ENCODE measurements at regions not wholly inside any gene's neighbourhood (a gene's known extent, or its start where the extent isn't known, plus 50 kb on each side); places are given as distances from the start of the nearest gene placed in this dataset.
"Not testable (repeated sequence)": the region's sequence is repeated elsewhere in the genome, so short reads cannot be mapped to it uniquely, and the experiment has no call there.

DNA sequence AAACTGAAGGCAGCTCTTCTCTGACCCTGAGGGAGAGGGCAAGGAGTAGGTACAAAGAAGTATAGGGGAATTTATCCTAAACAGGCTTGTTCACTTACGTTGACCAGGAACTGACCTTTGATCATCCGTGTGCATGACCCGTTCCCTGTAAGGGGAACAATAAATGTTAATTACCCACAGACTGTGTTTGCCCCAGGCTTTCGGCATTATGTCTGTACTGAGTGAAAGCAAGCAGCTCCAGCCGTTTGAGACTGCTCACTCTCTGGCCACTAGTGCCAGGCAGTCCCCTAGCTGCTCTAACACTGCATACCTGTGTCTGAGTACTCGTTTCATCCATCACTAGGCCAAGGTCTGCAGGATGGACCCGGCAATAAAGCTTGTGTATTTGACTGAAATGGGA lies 1365.3 kb downstream of the NCAM2 start:
- in situ Hi-C loops (cut with MboI; ENCODE audit: low sequenced_read_pairs), result no loop called here

DNA sequence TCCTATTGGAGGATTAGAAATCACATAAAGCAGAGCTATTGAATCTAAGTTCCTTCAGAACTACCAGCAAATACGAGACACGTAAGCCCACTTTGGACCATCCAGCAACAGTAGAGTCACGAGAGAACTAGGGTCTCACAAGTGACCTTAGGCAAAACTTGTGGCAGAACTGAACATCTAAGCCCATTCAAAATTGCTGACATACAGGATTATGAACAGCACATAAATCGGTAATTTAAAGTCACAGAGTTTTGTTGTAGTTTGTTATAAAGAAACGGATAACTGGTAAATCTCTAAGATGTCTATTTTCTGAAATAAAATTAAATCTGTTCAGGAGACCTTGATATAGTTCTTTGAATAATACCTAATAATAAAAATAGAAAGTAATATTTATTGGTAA lies 1366.0 kb downstream of the NCAM2 start:
- in situ Hi-C loops (cut with MboI; ENCODE audit: low sequenced_read_pairs), result no loop called here

DNA sequence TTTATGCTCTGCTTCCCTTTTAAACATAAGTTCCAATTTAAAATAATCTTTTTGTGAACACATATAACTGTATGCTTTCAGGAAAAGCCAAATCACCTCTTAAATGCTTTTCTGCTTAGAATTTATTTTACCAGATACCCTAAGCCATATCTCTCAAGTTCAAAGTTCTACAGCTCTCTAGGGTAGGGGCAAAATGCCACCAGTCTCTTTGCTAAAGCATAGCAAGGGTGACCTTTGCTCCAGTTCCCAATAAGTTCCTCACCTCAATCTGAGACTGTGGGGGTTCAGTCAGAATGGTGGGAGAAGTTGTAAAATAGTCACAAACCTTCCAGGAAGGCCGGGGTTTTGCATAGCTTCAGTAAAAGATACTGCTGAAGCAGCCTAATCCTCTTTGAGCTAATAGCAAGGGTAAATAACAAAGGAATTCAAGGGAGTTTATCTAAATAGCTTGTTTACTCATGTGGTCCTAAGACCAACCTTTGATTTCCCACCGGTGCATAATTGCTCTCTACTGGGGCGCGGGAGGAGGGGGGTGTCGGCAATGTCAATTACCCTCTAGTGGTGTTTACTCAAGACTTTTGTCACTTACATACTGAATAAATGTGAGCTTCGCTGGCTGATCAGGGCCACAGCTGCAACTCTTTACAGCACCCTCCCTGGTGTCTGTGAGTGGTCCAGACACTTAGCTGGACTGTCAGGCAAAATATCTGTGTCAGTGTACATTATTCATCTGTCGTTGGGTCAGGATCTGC lies 1376.2 kb downstream of the NCAM2 start:
- in situ Hi-C loops (cut with MboI; ENCODE audit: low sequenced_read_pairs), result no loop called here

DNA sequence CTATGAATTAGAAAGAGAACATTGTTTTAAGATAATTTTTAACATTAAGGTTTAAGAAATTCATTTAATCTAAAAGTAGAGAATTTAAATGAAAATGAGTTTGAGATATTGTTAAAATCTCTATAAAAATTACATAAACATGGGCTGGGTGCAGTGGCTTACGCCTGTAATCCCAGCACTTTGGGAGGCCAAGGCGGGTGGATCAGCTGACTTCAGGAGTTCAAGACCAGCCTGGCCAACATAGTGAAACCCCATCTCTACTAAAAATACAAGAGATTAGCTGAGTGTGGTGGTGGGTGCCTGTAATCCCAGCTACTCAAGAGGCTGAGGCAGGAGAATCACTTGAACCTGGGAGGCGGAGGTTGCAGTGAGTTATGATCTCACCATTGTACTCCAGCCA lies 1379.6 kb downstream of the NCAM2 start:
- in situ Hi-C loops (cut with MboI; ENCODE audit: low sequenced_read_pairs), result not testable (repeated sequence)

DNA sequence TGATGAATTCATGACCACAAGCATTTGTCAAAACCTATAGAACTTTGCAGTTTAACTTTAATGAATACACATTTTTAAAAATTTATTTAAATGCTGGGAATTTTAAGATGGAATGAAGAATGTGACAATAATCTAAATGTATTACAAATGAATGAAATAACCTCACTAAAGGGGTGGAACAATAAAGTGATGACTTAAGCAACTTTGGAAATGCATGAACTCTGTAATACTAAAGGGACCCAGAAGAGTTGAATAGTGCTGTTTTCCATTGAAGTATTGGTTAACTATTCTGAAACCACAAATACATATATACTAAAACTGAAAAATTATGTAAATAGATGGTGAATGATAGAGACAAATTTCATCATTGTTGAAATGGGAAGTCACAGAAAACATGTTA lies 1395.1 kb downstream of the NCAM2 start:
- in situ Hi-C loops (cut with MboI; ENCODE audit: low sequenced_read_pairs), result no loop called here

DNA sequence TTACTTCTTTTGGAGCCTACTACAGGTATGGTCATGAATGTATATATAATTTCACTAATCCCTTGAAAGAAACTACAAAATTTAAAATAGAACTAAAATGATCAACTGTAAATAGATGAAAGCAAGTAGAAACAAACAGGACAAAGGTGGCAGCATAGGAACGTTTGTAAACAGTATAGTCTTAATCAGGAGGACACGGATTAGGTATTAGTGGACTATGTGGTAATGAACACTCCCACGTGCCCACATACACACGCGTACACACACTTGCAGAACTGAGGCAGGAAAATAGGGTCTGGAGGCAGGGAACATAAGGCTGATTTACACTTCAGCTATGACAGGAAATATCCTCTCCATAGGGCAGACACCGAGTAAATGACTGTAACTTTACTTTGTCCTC lies 1397.8 kb downstream of the NCAM2 start:
- in situ Hi-C loops (cut with MboI; ENCODE audit: low sequenced_read_pairs), result no loop called here

DNA sequence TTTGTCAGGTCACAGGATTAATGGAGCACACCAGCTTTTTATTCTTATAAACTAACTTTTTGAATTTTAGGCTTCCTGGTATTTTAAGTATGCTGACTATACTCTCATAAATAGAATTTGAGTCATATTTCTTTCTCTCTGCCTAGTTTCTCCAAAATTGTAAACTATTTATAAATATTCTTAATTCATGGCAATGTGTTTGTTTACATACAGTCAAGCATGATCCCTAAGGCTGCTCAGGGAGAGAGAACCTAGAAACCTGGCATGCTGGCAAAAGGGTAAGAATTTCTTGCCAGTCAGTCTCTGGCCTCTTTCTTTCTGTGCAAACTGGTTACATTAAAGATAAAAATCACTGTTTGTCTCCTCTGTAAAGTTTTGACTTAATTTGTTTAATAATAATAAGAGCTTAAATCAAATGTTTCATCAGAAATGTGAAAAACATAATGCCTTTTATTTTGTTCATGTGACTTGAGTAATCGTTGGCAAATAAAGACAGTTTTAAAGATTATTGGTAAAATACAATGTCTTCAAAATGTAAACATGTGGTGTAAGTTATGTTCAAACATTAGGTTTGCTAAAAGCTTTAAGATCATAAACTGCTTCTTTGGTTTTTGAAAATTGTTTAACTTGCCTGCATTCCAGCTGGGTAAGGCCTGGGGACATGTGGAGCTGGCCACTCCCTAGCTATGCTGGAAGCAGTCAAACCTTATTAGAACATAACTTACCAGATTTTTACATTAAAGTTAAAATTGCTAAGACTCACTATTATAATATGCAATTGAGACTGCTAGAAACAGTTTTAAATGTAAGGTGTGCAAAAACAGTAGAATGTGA lies 1401.7 kb downstream of the NCAM2 start:
- in situ Hi-C loops (cut with MboI; ENCODE audit: low sequenced_read_pairs), result no loop called here

DNA sequence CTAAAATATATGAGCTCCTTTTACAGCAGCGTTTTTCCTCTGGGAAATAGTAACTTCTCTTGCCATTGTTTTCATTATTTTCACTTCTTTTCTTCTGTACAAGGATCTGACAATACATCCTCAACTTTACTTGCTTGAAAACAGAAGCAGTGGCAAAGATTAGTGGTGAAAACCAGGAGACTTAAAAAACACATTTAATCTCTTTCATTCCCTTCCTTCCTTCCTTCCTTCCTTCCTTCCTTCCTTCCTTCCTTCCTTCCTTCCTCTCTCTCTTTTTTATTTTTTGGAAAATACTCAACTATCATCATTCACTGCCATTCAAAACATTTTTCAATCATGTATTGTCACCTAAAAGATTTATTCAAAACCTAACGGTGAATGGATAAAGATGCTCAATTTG lies 1411.4 kb downstream of the NCAM2 start:
- in situ Hi-C loops (cut with MboI; ENCODE audit: low sequenced_read_pairs), result no loop called here

DNA sequence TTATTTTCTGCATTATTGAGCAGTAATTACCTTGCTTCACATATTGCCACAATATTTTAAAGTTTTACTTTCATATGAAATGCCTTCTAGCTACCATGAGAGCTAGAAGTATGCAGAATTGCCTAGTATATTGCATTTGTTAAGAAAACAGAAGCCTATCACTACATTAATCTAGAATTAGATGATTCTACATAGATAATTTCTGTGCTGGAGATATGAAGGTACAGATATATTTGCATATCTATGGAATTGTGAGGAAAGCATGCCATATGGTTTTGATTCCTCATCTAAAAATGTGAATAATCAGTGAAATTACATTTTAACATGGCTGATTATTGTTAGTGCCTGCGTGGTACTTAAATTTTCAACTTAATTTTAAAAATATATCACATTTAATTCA lies 1418.3 kb downstream of the NCAM2 start:
- in situ Hi-C loops (cut with MboI; ENCODE audit: low sequenced_read_pairs), result no loop called here

DNA sequence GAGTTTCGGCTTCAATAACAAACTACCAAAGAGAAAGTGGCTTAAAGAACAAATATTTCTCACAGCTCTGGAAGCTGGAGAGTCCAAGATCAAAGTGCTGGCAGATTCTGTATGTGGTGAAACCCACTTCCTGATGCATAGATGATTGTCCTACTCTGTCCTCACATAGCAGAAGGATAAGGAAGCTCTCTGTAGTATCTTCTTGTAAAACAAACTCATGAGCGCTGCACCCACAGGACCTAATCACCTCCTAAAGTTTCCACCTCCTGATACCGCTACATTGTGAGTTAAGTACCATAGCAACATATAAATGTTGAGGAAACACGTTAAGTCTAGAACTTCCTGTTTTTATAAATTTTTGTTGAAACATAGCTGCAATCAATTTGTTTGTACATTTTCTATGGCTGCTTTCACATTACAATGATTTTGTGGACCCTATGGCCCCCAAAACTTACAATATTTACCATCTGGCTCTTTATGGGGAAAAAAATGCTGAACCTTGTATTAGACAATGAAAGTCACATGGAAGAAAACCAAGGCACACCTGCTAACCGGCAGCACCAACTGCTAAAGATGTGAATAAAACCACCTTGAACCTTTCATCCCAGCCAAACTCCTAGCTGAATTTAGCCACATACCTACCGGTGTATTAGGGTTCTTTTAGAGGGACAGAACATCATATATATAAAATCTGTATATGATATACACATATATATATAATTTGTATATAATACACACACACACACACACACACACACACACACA lies 1423.4 kb downstream of the NCAM2 start:
- in situ Hi-C loops (cut with MboI; ENCODE audit: low sequenced_read_pairs), result no loop called here

DNA sequence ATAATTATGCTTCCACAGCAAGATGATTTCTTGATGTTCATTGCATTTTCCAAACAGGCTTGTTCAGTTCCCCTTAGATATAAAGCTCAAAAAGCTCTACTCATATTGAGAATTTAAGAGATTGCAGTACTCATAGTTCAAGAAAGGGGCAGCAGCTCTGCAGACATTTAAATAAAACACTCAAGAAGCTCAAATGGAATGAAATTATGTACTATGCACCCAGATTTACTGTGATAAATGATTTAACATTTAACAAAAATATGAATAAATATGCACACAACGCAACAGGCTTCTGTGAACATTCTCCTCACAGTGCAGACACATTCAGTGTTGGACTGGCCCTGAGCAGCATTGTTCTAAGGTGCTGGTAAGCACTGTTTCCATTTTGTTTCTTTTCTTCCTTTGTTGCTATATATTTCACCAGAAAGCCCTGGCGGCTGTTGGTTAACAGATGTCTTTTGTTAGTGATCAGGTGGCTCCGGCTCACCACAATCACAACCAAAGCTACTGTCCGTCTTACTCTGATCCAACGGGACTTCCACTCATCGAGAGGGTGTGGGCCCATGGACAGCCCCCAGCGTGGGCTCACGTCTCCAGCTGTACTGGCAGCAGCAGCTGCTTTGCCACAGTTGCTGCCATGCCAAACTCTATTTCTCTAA lies 1440.3 kb downstream of the NCAM2 start:
- in situ Hi-C loops (cut with MboI; ENCODE audit: low sequenced_read_pairs), result no loop called here

DNA sequence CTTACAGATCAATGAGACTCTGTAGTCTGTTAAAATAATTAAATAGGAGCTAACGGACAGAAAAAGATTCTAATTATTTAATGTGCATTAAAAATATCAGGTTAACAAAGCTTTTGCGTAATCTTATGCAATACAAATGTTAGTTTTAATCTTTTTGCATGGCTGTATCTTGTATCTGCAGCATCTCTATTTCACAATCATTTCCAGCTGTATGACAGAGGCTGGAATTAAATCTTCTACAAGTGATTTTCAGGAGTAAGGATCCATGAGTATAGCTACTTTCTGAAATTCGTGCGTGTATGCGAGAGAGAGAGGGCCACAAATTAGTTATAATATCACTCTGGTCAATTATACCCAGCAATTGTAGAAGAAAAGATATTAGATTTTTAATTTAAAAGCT lies 1446.8 kb downstream of the NCAM2 start:
- in situ Hi-C loops (cut with MboI; ENCODE audit: low sequenced_read_pairs), result no loop called here

DNA sequence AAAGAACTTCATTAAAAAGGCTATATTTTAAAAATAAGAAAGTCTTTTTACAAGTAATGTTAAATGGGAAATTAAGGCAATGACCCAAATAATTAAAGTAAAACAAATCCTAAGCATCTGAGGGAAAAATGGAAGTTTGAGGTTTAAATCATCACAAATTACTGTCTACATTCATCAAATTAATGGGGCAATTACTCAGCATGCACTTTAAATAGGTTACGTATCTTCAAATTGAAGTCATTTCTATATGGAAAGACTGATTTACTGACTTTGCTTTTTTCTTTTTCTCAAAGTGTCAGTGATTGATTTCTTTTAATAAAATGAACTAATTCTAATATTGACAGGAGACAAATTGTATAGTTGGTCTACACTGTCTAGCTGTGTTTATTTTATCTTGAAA lies 1452.3 kb downstream of the NCAM2 start:
- in situ Hi-C loops (cut with MboI; ENCODE audit: low sequenced_read_pairs), result no loop called here

DNA sequence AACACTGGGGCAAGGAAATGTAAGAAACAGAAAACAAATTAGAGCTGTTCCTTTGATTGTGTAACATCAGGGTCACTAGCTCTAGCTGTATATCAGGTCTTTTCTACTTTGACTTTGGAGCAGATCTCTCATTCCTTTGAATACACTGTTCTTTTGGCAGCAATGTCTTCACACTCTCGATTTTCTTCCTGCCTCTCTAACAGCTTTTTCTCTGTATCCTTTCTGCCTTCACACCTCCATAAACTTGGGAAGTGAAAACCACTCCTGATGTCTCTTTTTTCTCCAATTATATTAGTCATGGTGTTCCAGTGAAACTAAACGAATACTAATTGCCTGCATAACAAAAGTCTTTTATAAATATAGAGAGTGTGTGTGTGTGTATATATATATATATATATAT lies 1458.0 kb downstream of the NCAM2 start:
- in situ Hi-C loops (cut with MboI; ENCODE audit: low sequenced_read_pairs), result no loop called here

DNA sequence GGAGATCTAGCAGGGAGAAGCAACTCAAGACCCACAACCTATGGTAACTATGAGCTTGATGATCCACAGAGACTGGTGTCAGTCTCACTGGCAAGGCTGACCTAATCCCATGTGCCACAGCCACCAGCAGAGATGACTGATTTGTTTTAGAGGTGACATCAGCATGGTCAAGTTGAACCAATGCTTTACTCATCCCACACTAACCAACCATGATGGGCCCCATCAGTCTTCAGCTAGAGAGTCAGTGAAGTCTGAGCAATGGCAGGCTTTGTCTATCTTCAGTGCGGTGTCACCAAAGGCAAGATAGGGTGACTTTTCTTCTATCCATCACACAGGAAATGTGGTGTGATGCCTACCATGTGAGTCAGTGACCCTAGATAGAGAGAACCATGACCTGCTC lies 1470.7 kb downstream of the NCAM2 start:
- in situ Hi-C loops (cut with MboI; ENCODE audit: low sequenced_read_pairs), result no loop called here

DNA sequence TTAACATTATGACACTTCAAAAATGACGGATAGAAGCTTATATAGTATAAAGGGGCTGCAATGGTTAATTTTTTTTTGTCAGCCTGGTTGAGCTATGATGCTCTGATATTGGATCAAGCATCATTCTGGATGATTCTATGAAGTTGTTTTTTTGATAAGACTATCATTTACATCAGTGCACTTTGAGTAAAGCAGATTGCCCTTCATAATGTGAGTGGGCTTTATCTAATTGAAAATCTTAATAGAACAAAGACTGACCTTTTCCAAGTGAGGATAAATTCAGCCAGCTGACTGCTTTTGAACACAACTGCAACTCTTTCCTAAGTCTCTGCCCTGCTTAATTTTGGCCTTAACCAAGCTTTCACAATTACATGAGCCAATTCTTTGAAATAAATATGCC lies 1476.2 kb downstream of the NCAM2 start:
- in situ Hi-C loops (cut with MboI; ENCODE audit: low sequenced_read_pairs), result no loop called here

DNA sequence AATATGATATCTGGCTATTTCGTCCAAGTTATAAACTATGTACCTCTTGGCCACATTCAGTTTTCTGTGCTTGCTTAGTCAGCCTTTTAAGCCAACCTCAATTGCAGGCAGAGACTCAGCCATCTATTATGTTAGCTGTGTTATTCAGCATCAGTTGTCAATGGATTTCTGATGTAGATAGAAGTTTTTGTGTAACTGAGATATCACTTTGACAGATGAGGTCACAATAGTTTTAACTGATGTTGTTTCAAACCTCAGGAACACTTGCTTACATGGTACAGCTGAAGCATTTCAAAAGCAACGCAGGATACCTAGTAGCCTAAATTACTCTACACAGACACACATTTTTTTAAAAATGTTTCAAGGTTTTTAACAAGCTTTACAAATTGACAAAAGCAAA lies 1478.0 kb downstream of the NCAM2 start:
- in situ Hi-C loops (cut with MboI; ENCODE audit: low sequenced_read_pairs), result no loop called here

DNA sequence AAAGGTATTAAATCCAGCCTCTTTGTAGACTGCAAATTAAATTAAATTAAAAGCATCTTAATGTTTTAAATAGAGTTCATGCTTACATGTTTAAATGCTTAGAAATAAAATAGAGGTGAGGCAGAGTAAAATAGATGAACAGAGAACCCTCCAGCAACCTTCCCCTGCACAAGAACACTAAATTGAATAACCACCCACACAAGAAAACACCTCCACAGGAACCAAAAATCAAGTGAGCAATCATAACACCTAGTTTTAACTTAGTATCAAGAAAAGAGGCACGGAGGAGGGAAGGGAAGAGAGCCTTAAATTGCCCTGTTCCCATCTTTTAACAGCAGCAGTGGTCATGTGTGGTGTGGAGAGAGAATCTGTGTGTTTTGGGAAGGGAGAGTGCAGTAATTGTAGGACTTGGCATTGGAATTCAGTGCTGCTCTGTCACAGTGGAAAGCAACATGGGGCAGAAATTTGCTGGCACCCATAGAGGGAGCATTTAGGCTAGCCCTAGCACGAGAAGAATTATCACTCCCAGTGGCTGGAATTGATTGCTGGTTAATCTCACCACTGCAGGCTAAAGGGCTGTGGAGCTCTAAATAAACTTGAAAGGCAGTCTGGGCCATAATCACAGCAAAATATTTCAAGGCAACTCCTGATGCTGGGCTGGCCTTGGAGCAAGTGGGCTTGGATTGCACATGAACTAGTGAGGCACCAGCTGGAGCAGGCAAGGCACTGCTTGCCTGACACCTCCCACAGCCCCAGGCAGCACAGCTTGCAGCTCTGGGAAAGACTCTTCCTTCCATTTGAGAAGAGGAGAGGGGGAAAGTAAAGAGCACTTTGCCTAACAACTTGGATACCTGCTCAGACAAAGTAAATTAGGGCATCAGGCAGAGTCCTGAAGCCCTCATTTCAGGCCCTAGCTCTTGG lies 1478.8 kb downstream of the NCAM2 start:
- in situ Hi-C loops (cut with MboI; ENCODE audit: low sequenced_read_pairs), result no loop called here

DNA sequence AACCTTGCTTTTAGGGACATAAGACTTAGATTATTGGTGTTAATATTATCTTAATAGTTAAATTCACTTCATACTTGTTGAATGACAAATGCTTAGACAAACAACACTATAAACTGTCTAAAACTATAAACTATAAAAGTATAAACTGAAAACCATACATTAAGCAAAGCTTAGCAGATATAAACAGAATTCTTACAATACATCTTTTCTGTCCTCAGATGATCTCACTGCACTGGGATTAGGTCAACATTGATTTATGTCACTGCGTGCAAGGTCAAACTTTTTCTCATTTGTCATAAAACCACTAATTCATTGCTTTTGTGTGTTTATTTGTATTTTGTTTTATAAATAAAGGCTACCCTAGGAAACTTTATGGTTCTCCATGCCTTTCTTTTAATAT lies 1491.8 kb downstream of the NCAM2 start:
- in situ Hi-C loops (cut with MboI; ENCODE audit: low sequenced_read_pairs), result no loop called here

DNA sequence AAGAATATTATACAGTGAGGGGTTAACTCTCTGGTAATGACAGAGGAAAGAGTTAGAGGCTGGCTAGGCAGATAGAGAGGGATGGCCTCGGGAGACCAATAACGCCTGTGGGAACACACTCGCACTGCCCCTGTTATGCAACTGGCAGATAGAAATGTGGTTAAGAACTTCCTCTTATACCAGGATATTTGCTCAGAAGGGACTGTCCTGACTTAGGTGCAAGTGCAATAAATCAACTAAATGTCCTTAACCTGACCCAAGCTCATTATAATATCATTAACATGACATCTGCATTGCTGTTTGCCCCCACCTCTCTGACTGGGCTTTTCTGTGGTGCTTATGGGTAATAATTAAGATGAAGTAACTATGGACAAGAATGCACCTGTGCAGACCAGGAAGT lies 1518.0 kb downstream of the NCAM2 start:
- in situ Hi-C loops (cut with MboI; ENCODE audit: low sequenced_read_pairs), result no loop called here

Measured in HL-60/S4 (cell line).